ENCODE measurements at regions not wholly inside any gene's neighbourhood (a gene's known extent, or its start where the extent isn't known, plus 50 kb on each side); places are given as distances from the start of the nearest gene placed in this dataset.
"Not testable (repeated sequence)": the region's sequence is repeated elsewhere in the genome, so short reads cannot be mapped to it uniquely, and the experiment has no call there.

GRCh38 chr5:91641730-91642350, 258.7 kb upstream of the ARRDC3 start:
- no peak for DNase-seq

GRCh38 chr5:91639744-91640143, 256.6 kb upstream of the ARRDC3 start:
- no peak for DNase-seq

GRCh38 chr5:91638010-91638409, 254.9 kb upstream of the ARRDC3 start:
- DNase-seq: no peak

- no peak for DNase-seq
Observed at GRCh38 chr5:91635950-91636734, 253.0 kb upstream of the ARRDC3 start.

- no peak for DNase-seq
Observed at GRCh38 chr5:91632871-91633270, 249.8 kb upstream of the ARRDC3 start.

GRCh38 chr5:91611746-91612145, 228.6 kb upstream of the ARRDC3 start:
- no peak for DNase-seq

GRCh38 chr5:91607675-91608074, 224.6 kb upstream of the ARRDC3 start:
- DNase-seq: no peak

GRCh38 chr5:91599863-91600262, 216.7 kb upstream of the ARRDC3 start:
- DNase-seq: no peak

- no peak for DNase-seq
Observed at GRCh38 chr5:91598216-91598615, 215.1 kb upstream of the ARRDC3 start.

- DNase-seq: no peak
Observed at GRCh38 chr5:91595424-91595823, 212.3 kb upstream of the ARRDC3 start.

- DNase-seq: no peak
Observed at GRCh38 chr5:91591076-91591475, 208.0 kb upstream of the ARRDC3 start.

GRCh38 chr5:91586232-91586631, 203.1 kb upstream of the ARRDC3 start:
- DNase-seq: no peak

GRCh38 chr5:91584352-91584751, 201.2 kb upstream of the ARRDC3 start:
- DNase-seq: no peak

GRCh38 chr5:91566012-91566411, 182.9 kb upstream of the ARRDC3 start:
- DNase-seq: not testable (repeated sequence)

GRCh38 chr5:91562922-91563321, 179.8 kb upstream of the ARRDC3 start:
- no peak for DNase-seq

- no peak for DNase-seq
Observed at GRCh38 chr5:91541696-91542095, 158.6 kb upstream of the ARRDC3 start.

- no peak for DNase-seq
Observed at GRCh38 chr5:91538179-91538578, 155.1 kb upstream of the ARRDC3 start.

- no peak for DNase-seq
Observed at GRCh38 chr5:91535499-91535898, 152.4 kb upstream of the ARRDC3 start.

GRCh38 chr5:91534332-91534731, 151.2 kb upstream of the ARRDC3 start:
- DNase-seq: no peak

- DNase-seq: no peak
Observed at GRCh38 chr5:91532779-91533178, 149.7 kb upstream of the ARRDC3 start.

GRCh38 chr5:91532281-91532680, 149.2 kb upstream of the ARRDC3 start:
- DNase-seq: no peak

- no peak for DNase-seq
Observed at GRCh38 chr5:91528831-91529230, 145.7 kb upstream of the ARRDC3 start.

- no peak for DNase-seq
Observed at GRCh38 chr5:91521785-91522184, 138.7 kb upstream of the ARRDC3 start.

- DNase-seq: no peak
Observed at GRCh38 chr5:91521334-91521733, 138.2 kb upstream of the ARRDC3 start.

GRCh38 chr5:91514400-91514799, 131.3 kb upstream of the ARRDC3 start:
- DNase-seq: no peak

Measured in islet precursor cell (in vitro differentiated cells).